NCI-H2171 treated with DMSO at 0.1 percent for 48 hours (cell line): ENCODE measurements at regions not wholly inside any gene's neighbourhood (a gene's known extent, or its start where the extent isn't known, plus 50 kb on each side); places are given as distances from the start of the nearest gene placed in this dataset.

Experiments
- DNase-seq: peaks from one replicate; lab custom pipeline; 2025; lab: John Stamatoyannopoulos, UW

- no peak for DNase-seq
These were observed 84.4 kb upstream of the NEBL start for GRCh38 chr10:20981419-20981953.

- no peak for DNase-seq
These were observed 81.5 kb upstream of the NEBL start for GRCh38 chr10:20978617-20979016.

- DNase-seq: no peak
These were observed 80.2 kb upstream of the NEBL start for GRCh38 chr10:20977300-20977699.

- DNase-seq: no peak
These were observed 79.8 kb upstream of the NEBL start for GRCh38 chr10:20976891-20977290.

- no peak for DNase-seq
These were observed 79.3 kb upstream of the NEBL start for GRCh38 chr10:20976390-20976789.

GRCh38 chr10:20975236-20975635, 78.1 kb upstream of the NEBL start:
- DNase-seq: no peak

- no peak for DNase-seq
These were observed 75.8 kb upstream of the NEBL start for GRCh38 chr10:20972925-20973324.

GRCh38 chr10:20971901-20972300, 74.8 kb upstream of the NEBL start:
- DNase-seq: no peak

- DNase-seq: no peak
These were observed 73.6 kb upstream of the NEBL start for GRCh38 chr10:20970708-20971107.

- DNase-seq: no peak
These were observed 72.9 kb upstream of the NEBL start for GRCh38 chr10:20970044-20970443.

- no peak for DNase-seq
These were observed 69.3 kb upstream of the NEBL start for GRCh38 chr10:20966426-20966825.

GRCh38 chr10:20963721-20964595, 66.8 kb upstream of the NEBL start:
- DNase-seq: no peak

- no peak for DNase-seq
These were observed 65.9 kb upstream of the NEBL start for GRCh38 chr10:20963056-20963455.

- no peak for DNase-seq
These were observed 65.1 kb upstream of the NEBL start for GRCh38 chr10:20962165-20962564.

GRCh38 chr10:20959242-20959641, 62.1 kb upstream of the NEBL start:
- DNase-seq: no peak

- no peak for DNase-seq
These were observed 61.7 kb upstream of the NEBL start for GRCh38 chr10:20958764-20959163.

GRCh38 chr10:20958225-20958624, 61.1 kb upstream of the NEBL start:
- DNase-seq: no peak

GRCh38 chr10:20957744-20958143, 60.6 kb upstream of the NEBL start:
- DNase-seq: no peak

GRCh38 chr10:20956843-20957242, 59.7 kb upstream of the NEBL start:
- no peak for DNase-seq

- DNase-seq: no peak
These were observed 58.3 kb upstream of the NEBL start for GRCh38 chr10:20955355-20955893.

GRCh38 chr10:20954519-20954918, 57.4 kb upstream of the NEBL start:
- no peak for DNase-seq

GRCh38 chr10:20953120-20953519, 56.0 kb upstream of the NEBL start:
- no peak for DNase-seq

- DNase-seq: no peak
These were observed 52.9 kb upstream of the NEBL start for GRCh38 chr10:20949967-20950366.
